Smooth muscle cell (in vitro differentiated cells): ENCODE measurements at regions not wholly inside any gene's neighbourhood (a gene's known extent, or its start where the extent isn't known, plus 50 kb on each side); places are given as distances from the start of the nearest gene placed in this dataset.

Source experiments
- DNase-seq: peaks from one replicate; lab custom pipeline; 2025; ENCODE audit not compliant: unreplicated experiment; lab: John Stamatoyannopoulos, UW
- H2AFZ ChIP-seq: fragments of 200-600 bp; sonication (generic); 2 replicates; pipeline ENCODE4 v1.6.0; 2016; ENCODE audit warnings: antibody characterized with exemption, low read depth, mild to moderate bottlenecking
- H3F3A ChIP-seq: fragments of 200-600 bp; sonication (generic); 2 replicates; pipeline ENCODE4 v1.6.0; 2017; ENCODE audit warnings: antibody characterized with exemption, low read depth
- H3K27ac ChIP-seq: fragments of 200-600 bp; sonication (generic); 2 replicates; pipeline ENCODE4 v1.5.1; 2016; ENCODE audit warnings: low read depth, mild to moderate bottlenecking
- H3K27me3 ChIP-seq: fragments of 200-600 bp; sonication (generic); 2 replicates; pipeline ENCODE4 v1.6.1; 2016; ENCODE audit warnings: low read depth, mild to moderate bottlenecking
- H3K36me3 ChIP-seq: fragments of 200-600 bp; sonication (generic); 2 replicates; pipeline ENCODE4 v1.5.1; 2016; ENCODE audit warnings: low read depth
- H3K4me1 ChIP-seq: fragments of 200-600 bp; sonication (generic); 2 replicates; pipeline ENCODE4 v1.5.1; 2016; ENCODE audit warnings: low read depth
- H3K4me2 ChIP-seq: fragments of 200-600 bp; sonication (generic); 2 replicates; pipeline ENCODE4 v1.6.0; 2016; ENCODE audit warnings: mild to moderate bottlenecking
- H3K4me3 ChIP-seq: fragments of 200-600 bp; sonication (generic); 2 replicates; pipeline ENCODE4 v1.5.1; 2016; ENCODE audit warnings: mild to moderate bottlenecking
- H3K79me2 ChIP-seq: fragments of 200-600 bp; sonication (generic); 2 replicates; pipeline ENCODE4 v1.6.0; 2016; ENCODE audit warnings: low read depth, mild to moderate bottlenecking
- H3K9ac ChIP-seq: fragments of 200-600 bp; sonication (generic); 2 replicates; pipeline ENCODE4 v1.6.0; 2016; ENCODE audit warnings: low read depth
- H3K9me3 ChIP-seq: fragments of 200-600 bp; sonication (generic); replicated peaks from 2 replicates; pipeline ENCODE4 v1.5.1; 2016; ENCODE audit warnings: low read depth
- H4K20me1 ChIP-seq: fragments of 200-600 bp; sonication (generic); 2 replicates; pipeline ENCODE4 v1.6.0; 2016; ENCODE audit warnings: low read depth
- CTCF ChIP-seq: fragments of 200-600 bp; sonication (generic); IDR thresholded peaks from 2 replicates; pipeline ENCODE4 v1.5.1; 2017; ENCODE audit warnings: borderline replicate concordance, mild to moderate bottlenecking, antibody characterized with exemption; ENCODE audit not compliant: insufficient read depth, poor library complexity, severe bottlenecking
- WGBS: methylation state at CpG from one replicate; pipeline ENCODE4 v1.1.7; 2016; ENCODE audit warnings: low lambda C conversion rate; 5-methylcytosine and 5-hydroxymethylcytosine counted together

GRCh38 chr1:100612540-100612939 lies 74.6 kb downstream of the GPR88 start:
- Histone ChIP-seq H3K4me3 (no peak overlapping the region), H3K27me3 (no peaks in the 10 kb centered on the region), H3F3A (no peaks in the 10 kb centered on the region), H3K27ac (no peak overlapping the region), H3K9ac (no peak overlapping the region), H3K4me1 (no peaks in the 10 kb centered on the region), H3K4me2 (no peak overlapping the region), H3K79me2 (no peaks in the 10 kb centered on the region), H3K9me3 (no peaks in the 10 kb centered on the region), H4K20me1 (no peaks in the 10 kb centered on the region), H2AFZ (no peak overlapping the region), H3K36me3 (no peaks in the 10 kb centered on the region)
- DNase-seq: no peak
- no peak for TF ChIP-seq CTCF
- WGBS: 76% methylated on average over 3 of the region's 3 CpGs

GRCh38 chr1:100613817-100614559 lies 76.0 kb downstream of the GPR88 start:
- Histone ChIP-seq H3K27me3 (no peaks in the 10 kb centered on the region), H3F3A (no peaks in the 10 kb centered on the region), H3K27ac (no peak overlapping the region), H3K4me1 (no peaks in the 10 kb centered on the region), H3K9me3 (no peaks in the 10 kb centered on the region), H3K4me2 (no peak overlapping the region), H4K20me1 (no peaks in the 10 kb centered on the region), H3K79me2 (no peaks in the 10 kb centered on the region), H3K4me3 (no peak overlapping the region), H2AFZ (no peak overlapping the region), H3K36me3 (no peaks in the 10 kb centered on the region), H3K9ac (no peak overlapping the region)
- WGBS: 88% methylated on average over 3 of the region's 3 CpGs
- DNase-seq: no peak
- no peak for TF ChIP-seq CTCF

DNA sequence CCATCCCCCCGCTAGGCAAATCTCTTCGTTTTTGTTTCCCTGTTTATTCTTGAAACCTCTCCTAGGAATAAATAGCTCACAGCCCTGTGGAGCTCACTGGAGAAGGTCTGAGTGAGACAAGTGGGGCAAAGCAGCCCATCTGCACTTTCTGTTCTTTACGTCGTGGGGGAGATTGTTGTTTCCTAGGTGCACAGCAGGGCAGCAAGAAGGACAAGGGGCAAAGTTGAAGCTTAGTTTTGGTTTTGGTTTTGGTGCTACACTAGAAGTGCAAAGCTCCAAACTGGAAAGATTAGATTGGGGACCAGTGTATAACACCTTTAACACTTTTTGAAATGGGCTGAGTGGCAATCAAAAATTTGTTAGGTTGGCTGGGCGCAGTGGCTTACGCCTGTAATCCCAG lies 76.6 kb downstream of the GPR88 start:
- no peaks in the 10 kb centered on the region for H4K20me1 ChIP-seq
- H2AFZ ChIP-seq: no peak overlapping the region
- no peaks in the 10 kb centered on the region for H3K79me2 ChIP-seq
- no peaks in the 10 kb centered on the region for H3F3A ChIP-seq
- TF ChIP-seq CTCF: no peak
- H3K9ac ChIP-seq: no peak overlapping the region
- WGBS: 86% methylated on average over 6 of the region's 6 CpGs
- no peaks in the 10 kb centered on the region for H3K36me3 ChIP-seq
- H3K4me2 ChIP-seq: no peak overlapping the region
- H3K9me3 ChIP-seq: no peaks in the 10 kb centered on the region
- no peak overlapping the region for H3K4me3 ChIP-seq
- H3K27me3 ChIP-seq: no peaks in the 10 kb centered on the region
- no peaks in the 10 kb centered on the region for H3K4me1 ChIP-seq
- H3K27ac ChIP-seq: no peak overlapping the region
- no peak for DNase-seq

DNA sequence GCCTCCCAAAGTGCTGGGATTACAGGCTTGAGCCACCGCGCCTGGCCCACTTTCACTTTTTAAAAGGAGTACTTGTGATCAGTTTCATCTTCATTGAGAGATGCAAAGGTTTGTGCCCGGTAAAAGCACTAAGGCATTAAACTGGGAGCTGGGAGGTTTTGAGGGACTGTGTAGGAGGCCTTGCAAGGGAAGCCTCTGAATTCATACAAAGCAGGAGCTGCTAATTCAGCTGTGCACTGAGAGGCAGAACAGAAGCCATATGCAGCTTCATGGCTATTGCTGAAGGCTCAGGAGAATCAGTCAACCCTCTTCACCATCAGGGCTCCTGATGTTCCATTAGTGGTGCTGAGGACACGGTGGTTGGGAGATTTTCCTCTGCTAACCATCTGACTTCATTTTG lies 77.7 kb downstream of the GPR88 start:
- Histone ChIP-seq H3K9ac (no peak overlapping the region), H3K79me2 (no peaks in the 10 kb centered on the region), H3K4me1 (no peaks in the 10 kb centered on the region), H4K20me1 (no peaks in the 10 kb centered on the region), H3K27me3 (no peaks in the 10 kb centered on the region), H3K4me2 (no peak overlapping the region), H3K9me3 (no peaks in the 10 kb centered on the region), H3K36me3 (no peaks in the 10 kb centered on the region), H3K27ac (no peak overlapping the region), H3F3A (no peaks in the 10 kb centered on the region), H2AFZ (no peak overlapping the region), H3K4me3 (no peak overlapping the region)
- 94% methylated on average over 4 of the region's 4 CpGs for WGBS
- TF ChIP-seq CTCF: no peak
- DNase-seq: no peak
